Activated naive CD4-positive, alpha-beta T cell treated with anti-CD3 and anti-CD28 coated beads, Interleukin-2, amount 50 U/mL, for 72 hours (primary cell): ENCODE measurements at regions not wholly inside any gene's neighbourhood (a gene's known extent, or its start where the extent isn't known, plus 50 kb on each side); places are given as distances from the start of the nearest gene placed in this dataset.
"Not testable (repeated sequence)": the region's sequence is repeated elsewhere in the genome, so short reads cannot be mapped to it uniquely, and the experiment has no call there.

ENCODE experiments used
- ATAC-seq, 2 donors: fragments of 150-1000 bp; cut with Tn5 transposase; 2 replicates each; pipeline ENCODE4 v1.10.0; 2021; ENCODE audit warnings: mild to moderate bottlenecking in 2 of 2, moderate library complexity in 2 of 2
- DNase-seq, 2 donors: peaks; one replicate each; pipeline ENCODE4 v3.0.0; 2021 to 2022; ENCODE audit warnings: low spot score in 2 of 2
- H3K27ac Mint-ChIP-seq, 2 donors: one replicate each; pipeline ENCODE4 v1.8.0; 2022; ENCODE audit warnings: mild to moderate bottlenecking in 2 of 2, mixed read lengths in 2 of 2
- H3K36me3 Mint-ChIP-seq, 2 donors: one replicate each; pipeline ENCODE4 v1.8.0; 2022; ENCODE audit warnings: mixed read lengths in 2 of 2
- H3K9me3 Mint-ChIP-seq, 2 donors: one replicate each; pipeline ENCODE4 v1.8.0; 2022; ENCODE audit warnings: mixed read lengths in 2 of 2

DNA sequence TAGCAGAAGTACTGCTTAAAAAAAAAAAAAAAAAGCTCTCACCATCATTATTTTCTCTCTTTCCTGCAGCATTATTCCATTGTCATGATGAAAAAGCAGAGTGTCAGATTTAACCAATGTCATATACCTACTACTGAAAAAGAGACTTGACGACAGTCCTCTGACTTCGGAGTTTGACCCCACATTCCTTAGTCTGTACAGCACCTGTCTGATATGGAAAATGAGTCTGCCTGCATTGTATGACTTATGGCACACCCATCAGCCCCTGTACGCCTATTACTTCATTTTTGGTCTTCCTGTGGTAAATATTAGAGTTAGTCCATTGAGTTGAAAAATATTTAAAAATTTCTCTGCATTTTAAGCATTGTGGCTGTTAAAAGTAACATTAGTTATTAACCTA, 54.5 kb upstream of the NOX4 start:
- Mint-ChIP-seq H3K9me3 (peaks cover 0 to 3% of the 10 kb centered on the region in 2 donors), H3K36me3 (no peaks in the 10 kb centered on the region), H3K27ac (no peak overlapping the region)
- ATAC-seq (no peak), DNase-seq (no peak)

DNA sequence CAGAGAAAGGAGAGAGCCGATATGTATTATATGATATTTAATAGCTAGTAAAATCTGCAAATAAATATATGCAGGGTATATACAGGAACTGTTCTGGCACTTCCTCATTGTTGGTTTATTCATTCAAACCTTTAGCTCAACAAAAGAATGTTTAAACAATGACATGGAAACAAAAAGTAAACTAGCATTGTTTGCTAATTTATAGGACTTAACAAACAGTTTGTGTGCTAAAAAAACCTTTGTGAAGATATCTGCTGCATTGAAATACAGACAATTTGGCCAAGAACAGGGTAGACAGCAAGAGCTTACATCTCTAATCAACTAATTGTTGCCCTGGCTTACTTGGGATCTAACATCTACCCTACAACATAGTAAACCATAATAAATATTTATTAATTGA, 64.6 kb upstream of the NOX4 start:
- not testable (repeated sequence) for ATAC-seq, H3K27ac Mint-ChIP-seq, DNase-seq

DNA sequence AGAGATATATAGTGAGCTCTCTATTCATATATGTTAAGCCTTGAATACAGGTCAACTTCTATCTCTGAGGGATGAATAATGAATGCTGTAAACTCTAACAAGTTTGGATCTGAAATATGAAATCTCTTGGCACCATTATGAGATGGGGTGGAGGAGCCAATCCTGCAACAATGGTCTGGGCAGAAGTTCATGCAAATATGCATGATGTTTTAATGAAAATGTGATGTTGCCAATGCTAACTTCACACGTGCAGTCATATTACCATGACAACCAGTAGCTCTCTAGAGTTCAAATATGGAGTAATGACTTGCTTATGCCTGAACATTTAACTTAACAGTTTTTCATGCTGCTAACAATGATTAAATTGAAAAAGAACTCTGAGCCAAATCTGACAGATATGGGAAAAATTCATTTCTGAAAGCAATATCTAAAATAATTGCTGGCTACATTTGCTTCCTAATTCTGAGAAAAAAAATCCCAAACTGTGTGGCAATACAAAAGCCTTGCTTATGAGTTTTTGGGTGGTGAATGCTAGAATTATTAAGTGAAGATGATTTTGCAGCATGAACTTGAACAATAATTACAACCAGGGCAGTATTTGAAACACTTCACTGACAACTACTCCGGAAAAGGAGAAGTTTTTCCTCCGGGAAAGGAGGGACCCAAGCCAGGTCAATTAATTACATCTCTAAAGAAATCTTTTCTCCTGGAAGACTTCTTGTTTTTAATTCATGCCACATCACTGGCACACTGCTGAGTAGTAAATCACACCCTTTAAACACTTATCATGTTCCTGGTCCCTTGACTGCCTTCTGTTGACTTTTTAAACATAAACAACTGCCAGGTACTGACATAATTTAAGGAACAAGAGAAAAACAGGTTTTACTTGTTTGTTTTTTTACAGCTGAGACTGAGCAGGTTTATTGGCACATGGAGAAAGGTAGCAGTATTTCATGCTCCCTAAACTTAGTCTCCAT, 65.8 kb upstream of the NOX4 start:
- H3K27ac Mint-ChIP-seq, DNase-seq, H3K36me3 Mint-ChIP-seq, ATAC-seq, H3K9me3 Mint-ChIP-seq: not testable (repeated sequence)

More for the DNA sequence above, 64.6 kb upstream of the NOX4 start:
- H3K9me3 Mint-ChIP-seq, H3K36me3 Mint-ChIP-seq: not testable (repeated sequence)

- not testable (repeated sequence) for H3K9me3 Mint-ChIP-seq, H3K27ac Mint-ChIP-seq, DNase-seq, ATAC-seq, H3K36me3 Mint-ChIP-seq
Measured at GRCh38 chr11:89560598-89560997, 69.4 kb upstream of the NOX4 start.

DNA sequence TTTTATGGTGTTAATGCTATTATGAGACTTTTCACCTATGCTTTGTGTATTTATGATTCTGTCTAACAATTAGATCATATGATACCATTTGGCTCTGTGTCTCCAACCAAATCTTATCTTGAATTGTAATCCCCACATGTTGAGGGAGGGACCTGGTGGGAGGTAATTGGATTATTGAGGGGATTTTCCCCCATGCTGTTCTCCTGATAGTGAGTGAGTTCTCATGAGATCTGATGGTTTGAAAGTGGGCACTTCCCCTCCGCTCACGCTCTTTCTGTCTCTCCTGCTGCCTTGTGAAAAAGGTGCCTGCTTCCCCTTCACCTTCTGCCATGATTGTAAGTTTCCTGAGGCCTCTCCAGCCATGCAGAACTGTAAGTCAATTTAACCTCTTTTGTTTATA, 71.6 kb upstream of the NOX4 start:
- H3K27ac Mint-ChIP-seq, ATAC-seq, H3K9me3 Mint-ChIP-seq, DNase-seq, H3K36me3 Mint-ChIP-seq: not testable (repeated sequence)

DNA sequence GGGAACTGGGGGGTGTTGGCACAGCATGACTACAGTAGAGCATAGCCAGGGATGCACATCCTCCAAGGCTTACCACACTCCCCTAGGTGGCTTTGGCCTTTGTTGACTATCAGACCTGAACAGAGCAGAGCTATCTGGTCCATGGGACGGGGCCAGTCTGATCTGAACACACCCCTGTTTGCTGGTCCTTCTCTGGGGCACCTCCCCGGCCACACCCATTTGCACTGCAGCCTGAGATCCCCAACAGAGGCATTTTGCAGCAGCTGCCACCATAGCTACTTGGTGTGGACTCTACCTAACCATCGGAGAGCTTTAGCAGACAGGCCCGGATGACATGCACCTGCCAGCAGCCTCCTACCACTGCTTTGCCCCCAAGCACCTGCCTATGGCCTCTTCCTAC, 75.8 kb upstream of the NOX4 start:
- Mint-ChIP-seq H3K9me3 (peaks cover 5 to 8% of the 10 kb centered on the region in 2 donors), H3K36me3 (no peaks in the 10 kb centered on the region), H3K27ac (no peak overlapping the region)
- ATAC-seq (no peak), DNase-seq (no peak)

- not testable (repeated sequence) for ATAC-seq, H3K36me3 Mint-ChIP-seq, DNase-seq, H3K27ac Mint-ChIP-seq
- peaks cover 5 to 10% of the 10 kb centered on the region in 2 donors for H3K9me3 Mint-ChIP-seq
Measured at GRCh38 chr11:89569387-89569786, 78.2 kb upstream of the NOX4 start.

DNA sequence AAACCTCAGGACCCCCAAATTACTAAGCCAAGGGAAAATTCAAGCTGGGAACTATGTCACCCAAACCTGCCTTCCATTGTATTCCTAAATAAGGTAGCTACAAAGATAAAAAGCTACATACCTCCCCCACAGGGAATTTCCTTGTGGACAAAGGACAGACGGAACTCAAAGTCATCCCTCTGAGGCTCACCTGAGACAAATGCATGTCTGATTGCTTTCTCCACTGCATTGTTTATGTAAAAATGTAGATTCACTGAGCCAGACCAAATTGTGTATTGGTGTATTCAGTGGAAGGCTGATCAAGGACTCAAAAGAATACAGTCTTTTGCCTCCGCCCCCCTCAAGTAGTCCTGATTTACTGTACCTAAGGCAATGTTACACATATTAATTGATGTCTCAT, 80.5 kb upstream of the NOX4 start:
- ATAC-seq, DNase-seq, H3K27ac Mint-ChIP-seq, H3K36me3 Mint-ChIP-seq: not testable (repeated sequence)
- H3K9me3 Mint-ChIP-seq: peaks cover 5 to 10% of the 10 kb centered on the region in 2 donors

GRCh38 chr11:89575846-89576245, 84.7 kb upstream of the NOX4 start:
- not testable (repeated sequence) for ATAC-seq, H3K9me3 Mint-ChIP-seq, H3K27ac Mint-ChIP-seq

DNA sequence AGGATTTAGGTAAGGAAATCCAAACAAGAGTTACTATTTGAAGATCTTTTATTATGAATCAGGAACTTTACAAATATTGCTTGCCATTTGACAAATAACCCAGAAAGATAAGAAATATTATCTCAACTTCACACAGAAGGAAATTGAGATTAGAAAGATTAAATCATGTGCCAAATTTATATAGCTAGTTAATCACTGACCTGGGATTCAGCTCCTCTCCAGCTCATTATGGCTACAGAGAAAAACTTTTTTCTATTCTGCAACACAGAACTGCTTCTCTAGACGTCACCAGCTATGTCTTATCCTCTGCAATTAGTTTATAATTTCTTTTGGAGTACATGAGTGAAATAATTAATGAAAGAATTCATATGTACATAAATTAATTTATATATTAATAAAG, 86.3 kb upstream of the NOX4 start:
- not testable (repeated sequence) for H3K27ac Mint-ChIP-seq, DNase-seq, H3K36me3 Mint-ChIP-seq, H3K9me3 Mint-ChIP-seq, ATAC-seq

More at GRCh38 chr11:89575846-89576245, 84.7 kb upstream of the NOX4 start:
- DNase-seq, H3K36me3 Mint-ChIP-seq: not testable (repeated sequence)

DNA sequence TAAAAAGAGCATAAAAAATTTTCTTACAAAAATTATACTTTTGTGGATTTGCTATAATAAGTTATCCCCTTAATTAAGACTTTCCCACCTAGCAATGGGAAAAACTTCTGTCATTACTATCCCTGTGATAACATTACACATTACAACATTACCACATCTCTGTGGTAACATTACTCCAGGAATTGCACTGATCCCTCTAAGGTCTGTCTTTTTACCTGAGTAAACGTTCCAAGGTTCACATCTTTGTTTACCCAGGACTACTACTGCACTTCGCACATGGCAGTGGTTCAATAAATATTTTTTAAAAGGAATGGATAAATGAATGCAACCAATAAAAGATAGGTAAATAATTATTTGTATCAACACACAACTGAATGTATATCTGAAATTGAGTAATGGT, 92.4 kb upstream of the NOX4 start:
- Mint-ChIP-seq H3K9me3 (no peaks in the 10 kb centered on the region), H3K36me3 (no peaks in the 10 kb centered on the region), H3K27ac (no peak overlapping the region)
- ATAC-seq (no peak), DNase-seq (no peak)

DNA sequence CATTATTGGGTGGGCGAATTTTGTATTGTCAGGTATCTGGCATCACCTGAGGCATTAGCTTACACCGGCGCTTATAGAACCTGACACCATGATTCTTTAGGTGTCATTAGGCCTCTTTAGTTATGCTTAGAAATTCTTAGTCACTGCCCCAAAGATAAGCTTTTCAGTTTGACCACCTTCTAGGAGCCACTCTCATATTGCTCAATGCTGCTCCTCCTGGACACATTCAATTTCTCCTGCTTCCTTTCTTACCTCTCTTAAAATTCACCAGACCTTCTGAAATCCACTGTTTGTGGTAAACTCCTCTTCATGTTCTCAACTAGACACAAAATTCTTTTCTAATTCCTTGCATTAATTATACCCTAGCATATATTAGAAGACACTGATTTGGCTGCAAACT, 93.9 kb upstream of the NOX4 start:
- H3K27ac Mint-ChIP-seq, ATAC-seq, H3K9me3 Mint-ChIP-seq, H3K36me3 Mint-ChIP-seq, DNase-seq: not testable (repeated sequence)

- not testable (repeated sequence) for DNase-seq, H3K36me3 Mint-ChIP-seq, H3K9me3 Mint-ChIP-seq, H3K27ac Mint-ChIP-seq, ATAC-seq
Measured at GRCh38 chr11:89585471-89585870, 94.3 kb upstream of the NOX4 start.

GRCh38 chr11:89589413-89589812, 98.2 kb upstream of the NOX4 start:
- not testable (repeated sequence) for H3K9me3 Mint-ChIP-seq, H3K36me3 Mint-ChIP-seq, H3K27ac Mint-ChIP-seq, DNase-seq, ATAC-seq

GRCh38 chr11:89590008-89590632, 98.9 kb upstream of the NOX4 start:
- not testable (repeated sequence) for ATAC-seq, H3K36me3 Mint-ChIP-seq, H3K9me3 Mint-ChIP-seq, DNase-seq, H3K27ac Mint-ChIP-seq

- ATAC-seq, DNase-seq, H3K9me3 Mint-ChIP-seq, H3K36me3 Mint-ChIP-seq, H3K27ac Mint-ChIP-seq: not testable (repeated sequence)
Measured at GRCh38 chr11:89601263-89601662, 108.8 kb upstream of the TRIM77 start.

- ATAC-seq: no peak
- H3K27ac Mint-ChIP-seq: no peak overlapping the region
- peaks cover 0 to 4% of the 10 kb centered on the region in 2 donors for H3K9me3 Mint-ChIP-seq
Measured at GRCh38 chr11:89604281-89604680, 105.8 kb upstream of the TRIM77 start.

More at GRCh38 chr11:89604281-89604680, 105.8 kb upstream of the TRIM77 start:
- H3K36me3 Mint-ChIP-seq: no peaks in the 10 kb centered on the region
- DNase-seq: no peak
